Left kidney (tissue), 1 donor: ENCODE measurements at regions not wholly inside any gene's neighbourhood (a gene's known extent, or its start where the extent isn't known, plus 50 kb on each side); places are given as distances from the start of the nearest gene placed in this dataset.

Experiments
- DNase-seq: peaks from one replicate; pipeline ENCODE4 v3.0.0-alpha.2; 2013

DNA sequence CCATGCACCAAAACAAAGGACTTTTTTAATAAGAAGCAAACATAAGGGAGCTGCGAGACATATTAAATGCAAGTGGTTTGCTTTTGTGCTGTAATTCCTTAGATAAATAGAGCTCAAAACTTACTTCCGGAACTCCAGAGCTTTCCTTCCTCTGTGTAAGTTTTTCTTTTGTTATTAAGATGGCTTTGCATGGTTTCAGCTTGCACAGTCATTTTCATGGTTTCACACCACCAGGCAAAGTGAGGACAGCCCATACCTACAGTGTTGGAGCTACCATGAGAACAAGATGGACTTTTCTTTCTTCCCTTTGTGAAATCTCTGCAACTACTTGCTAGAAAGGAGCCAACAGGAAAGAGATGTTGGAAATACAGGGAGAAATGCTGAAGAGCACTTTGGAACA, 368.0 kb downstream of the SETD4 start:
- DNase-seq, result no peak

- no peak for DNase-seq
Measured at GRCh38 chr21:35690436-35690835, 369.9 kb downstream of the SETD4 start.

DNA sequence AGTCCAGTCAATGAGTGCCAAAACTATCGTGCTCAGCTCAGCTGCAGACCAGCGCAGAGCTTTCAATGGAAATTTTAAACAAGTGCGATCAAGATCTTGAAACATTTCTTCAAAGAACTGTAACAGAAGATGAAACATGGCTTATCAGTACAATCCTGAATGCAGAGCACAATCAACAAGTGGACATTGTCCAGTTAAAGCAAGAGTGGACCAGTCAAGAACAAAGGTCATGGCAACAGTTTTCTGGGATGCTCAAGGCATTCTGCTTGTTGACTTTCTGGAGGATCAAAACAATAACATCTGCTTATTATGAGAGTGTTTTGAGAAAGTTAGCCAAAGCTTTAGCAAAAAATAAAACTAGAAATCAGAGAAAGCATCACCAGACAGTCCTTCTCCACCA, 374.2 kb downstream of the SETD4 start:
- DNase-seq, result no peak

DNA sequence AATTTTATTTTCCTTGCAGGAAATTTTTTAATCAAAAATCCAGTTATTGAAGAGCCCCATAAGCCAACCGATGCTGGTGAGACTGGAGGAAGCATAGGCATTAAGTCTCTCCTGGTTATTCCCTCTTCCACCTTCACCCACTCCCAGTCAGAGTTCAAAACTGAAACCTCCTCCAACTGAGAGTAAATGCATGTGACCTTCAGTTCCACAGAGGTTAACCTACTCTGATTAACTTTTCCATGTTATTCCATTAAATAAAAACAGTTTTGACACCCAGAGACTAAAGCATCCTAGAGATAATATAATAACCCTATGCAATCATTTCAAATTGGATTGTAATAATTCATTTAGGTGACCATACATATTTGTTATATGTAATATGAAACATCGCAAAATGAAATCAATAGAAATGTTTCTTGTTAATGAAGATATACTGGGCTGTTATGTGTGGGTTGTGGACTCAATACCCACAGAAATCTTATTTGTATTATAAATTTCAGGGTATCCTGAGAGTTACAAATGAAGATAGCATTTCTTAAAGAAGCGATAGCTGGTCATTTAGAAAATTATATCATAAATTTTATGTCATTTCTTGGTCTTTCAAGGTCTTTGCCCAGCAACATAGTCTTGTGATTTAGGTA, 376.5 kb downstream of the SETD4 start:
- DNase-seq, result no peak

DNA sequence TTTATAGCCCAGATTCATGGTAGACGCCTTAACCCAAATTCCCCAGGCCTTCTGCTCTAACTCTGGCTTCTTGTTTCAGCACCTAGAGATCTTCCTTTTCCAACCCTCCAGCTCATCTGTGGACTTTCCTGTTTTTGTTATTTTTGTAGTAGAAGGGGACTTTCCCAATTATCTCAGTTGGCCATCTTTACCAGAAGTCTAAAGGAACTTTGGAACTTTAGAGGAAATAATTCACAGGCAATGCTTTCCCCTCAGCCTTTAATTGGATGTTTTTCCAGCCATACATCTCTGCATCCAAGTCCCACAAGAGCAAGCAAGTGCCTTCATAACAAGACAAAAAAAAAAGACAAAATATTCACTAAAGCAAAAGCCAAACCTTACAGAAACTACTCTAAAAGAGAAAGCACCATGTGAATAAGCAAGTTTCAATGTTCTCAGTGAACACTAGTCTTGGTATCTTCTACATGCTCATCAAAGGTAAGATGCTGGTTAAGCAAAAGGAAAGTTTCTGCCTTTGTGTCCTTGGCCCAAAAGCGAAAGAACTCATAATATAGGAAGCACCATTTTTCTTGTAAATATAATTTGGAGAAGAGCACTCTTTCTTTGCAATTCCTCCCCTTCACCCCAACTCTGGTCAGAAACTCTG, 377.3 kb downstream of the SETD4 start:
- no peak for DNase-seq

- DNase-seq, result no peak
Measured at GRCh38 chr21:35681946-35682345, 378.4 kb downstream of the SETD4 start.

DNA sequence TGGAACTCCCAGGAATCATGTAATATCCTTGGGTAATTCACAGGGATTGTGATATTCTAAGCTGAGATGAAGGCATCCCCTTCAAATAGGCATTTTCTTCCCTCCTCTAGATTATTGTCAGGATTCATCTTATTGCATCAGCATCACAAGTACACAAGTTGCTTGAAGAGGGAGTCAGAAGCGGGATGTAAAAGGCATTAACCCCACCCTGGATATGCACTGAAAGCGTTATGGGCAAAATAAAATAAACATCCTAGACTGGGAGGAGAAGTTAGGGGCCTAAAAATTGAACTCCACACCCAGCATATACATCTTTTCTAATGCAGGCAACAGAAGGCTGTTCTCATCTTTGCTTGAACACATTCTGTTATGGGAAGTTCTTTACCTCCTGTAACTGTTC, 381.2 kb downstream of the SETD4 start:
- DNase-seq, result no peak

- DNase-seq, result no peak
Measured at GRCh38 chr21:35678393-35678792, 381.9 kb downstream of the SETD4 start.

- no peak for DNase-seq
Measured at GRCh38 chr21:35677298-35677841, 383.0 kb downstream of the SETD4 start.

DNA sequence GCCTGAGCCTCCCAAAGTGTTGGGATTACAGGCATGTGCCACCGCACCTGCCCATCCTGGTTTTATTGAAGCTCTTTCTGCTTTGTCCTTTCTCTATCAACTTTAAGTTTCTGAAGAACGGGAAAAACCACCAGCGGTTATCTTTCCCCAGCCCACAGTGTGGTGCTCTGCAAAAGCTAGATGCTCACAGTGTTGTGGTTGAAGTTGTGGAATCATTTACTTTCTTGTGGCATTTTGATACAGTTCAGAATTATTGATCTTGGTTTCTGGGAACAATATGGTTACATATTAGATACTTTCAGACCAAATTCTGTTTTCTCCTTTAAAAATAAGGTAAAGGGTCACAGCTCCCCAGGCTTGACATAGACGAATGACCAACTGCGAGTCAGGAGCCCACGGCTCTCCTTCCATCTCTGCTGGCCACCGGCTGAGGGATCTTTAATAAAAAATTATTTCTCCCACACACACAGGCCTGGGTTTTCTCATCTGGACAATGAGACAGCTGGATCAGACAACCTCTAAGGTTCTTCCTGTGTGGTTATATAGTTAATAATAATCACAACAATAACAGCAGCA, 385.3 kb downstream of the SETD4 start:
- DNase-seq, result no peak

- DNase-seq, result no peak
Measured at GRCh38 chr21:35674091-35674671, 386.1 kb downstream of the SETD4 start.

DNA sequence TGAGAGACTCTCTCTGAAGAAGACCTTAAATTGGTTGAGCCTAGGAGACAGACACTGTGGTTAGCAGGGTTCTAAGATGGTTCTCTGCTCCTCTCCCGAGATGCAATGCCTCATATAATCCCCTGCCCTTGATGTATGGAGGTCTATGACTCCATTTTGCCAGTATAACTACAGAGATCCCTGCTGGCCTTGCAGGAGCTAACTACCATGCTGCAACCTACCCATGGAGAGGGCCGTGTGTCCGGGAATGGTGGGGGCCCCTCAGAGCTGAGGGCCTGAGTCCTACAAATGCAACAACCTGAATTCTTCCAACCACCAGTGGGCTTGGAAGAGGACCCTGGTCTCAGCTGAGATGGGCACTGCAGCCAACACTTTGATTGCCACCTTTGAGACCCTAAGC, 388.0 kb downstream of the SETD4 start:
- no peak for DNase-seq

- no peak for DNase-seq
Measured at GRCh38 chr21:35664683-35665082, 395.6 kb downstream of the SETD4 start.

GRCh38 chr21:35663856-35664606, 396.3 kb downstream of the SETD4 start:
- DNase-seq, result peak; percentile 4

- no peak for DNase-seq
Measured at GRCh38 chr21:35658242-35658641, 402.1 kb downstream of the SETD4 start.

GRCh38 chr21:35652872-35653271, 407.5 kb downstream of the SETD4 start:
- no peak for DNase-seq

DNA sequence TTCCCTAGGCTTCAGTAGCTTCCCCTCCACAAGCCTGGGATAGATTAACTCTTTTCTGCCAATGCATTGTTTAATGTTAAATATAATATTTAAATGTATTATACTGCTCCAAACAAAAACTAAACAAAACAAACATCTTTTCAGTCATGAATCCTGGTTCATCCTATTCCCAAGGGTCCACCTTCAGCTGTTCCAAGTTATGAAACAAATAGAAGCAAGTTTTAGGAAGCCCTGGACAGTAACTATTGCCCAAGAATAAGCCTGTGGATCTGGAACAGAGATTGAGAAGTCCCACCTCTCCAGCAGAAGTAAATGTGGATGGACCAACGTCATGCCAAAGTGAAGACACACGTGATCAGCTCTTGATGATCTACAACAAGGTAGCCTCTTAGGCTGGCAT, 408.1 kb downstream of the SETD4 start:
- DNase-seq, result no peak

- DNase-seq, result no peak
Measured at GRCh38 chr21:35651196-35651595, 409.1 kb downstream of the SETD4 start.

- no peak for DNase-seq
Measured at GRCh38 chr21:35649186-35649585, 411.1 kb downstream of the SETD4 start.

DNA sequence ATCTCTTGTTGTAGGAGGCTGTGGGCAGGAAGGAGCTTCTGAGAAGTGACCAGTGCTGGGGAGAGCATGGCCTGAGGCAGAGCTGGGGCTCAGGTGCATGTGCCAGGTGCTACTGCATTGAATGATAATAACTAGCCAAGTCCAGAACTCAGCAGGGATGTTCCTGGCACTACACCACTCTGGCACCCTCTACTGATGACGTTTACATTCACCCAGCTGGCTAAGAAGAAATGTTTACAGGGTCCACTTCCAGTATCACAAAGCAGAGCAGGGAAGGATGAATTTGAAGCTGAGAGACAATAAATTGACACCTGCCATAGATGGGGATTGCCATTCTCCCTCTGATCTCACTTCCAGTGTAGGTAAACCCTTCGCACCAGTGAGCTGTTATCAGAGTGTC, 411.8 kb downstream of the SETD4 start:
- no peak for DNase-seq

DNA sequence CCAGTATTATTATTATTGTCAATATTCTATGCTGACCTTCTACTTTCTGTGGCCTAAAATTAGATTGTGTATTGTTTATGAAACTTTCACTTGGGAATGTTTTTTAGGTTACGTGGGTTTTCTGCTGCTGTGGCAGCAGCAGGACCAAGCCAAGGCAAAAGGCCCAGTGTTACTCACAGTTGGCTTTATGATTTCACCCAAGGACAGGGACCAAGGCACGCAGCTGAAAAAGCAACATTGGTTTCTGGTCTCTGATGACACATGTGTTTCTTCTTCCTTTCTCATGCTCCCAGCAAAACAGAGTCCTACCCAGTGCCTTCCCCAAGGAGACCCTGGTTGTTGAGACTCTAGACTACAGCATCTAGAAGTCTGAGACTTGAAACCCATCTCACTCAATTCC, 413.7 kb downstream of the SETD4 start:
- no peak for DNase-seq

GRCh38 chr21:35645991-35646390, 414.3 kb downstream of the SETD4 start:
- DNase-seq, result no peak

DNA sequence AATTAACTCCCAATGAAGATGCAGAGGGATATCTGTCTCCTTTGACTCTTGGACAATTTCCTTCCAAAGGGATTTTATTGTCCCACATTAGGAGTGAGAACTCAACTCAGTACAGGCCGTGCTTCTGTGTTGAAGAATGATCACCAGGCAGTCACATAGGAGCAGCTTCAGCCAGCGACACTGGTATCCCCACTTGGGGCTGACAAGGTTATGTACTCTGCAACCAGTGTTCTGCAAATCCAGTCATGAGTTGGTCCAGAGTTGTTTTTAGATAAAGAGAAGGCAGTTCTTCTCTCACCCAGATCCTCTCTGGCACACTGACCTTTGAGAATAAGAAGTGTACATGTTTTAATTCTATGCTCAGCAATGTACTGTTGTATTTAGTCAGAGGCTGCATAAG, 415.8 kb downstream of the SETD4 start:
- DNase-seq, result no peak
